ENCODE measurements at regions not wholly inside any gene's neighbourhood (a gene's known extent, or its start where the extent isn't known, plus 50 kb on each side); places are given as distances from the start of the nearest gene placed in this dataset.
"Not testable (repeated sequence)": the region's sequence is repeated elsewhere in the genome, so short reads cannot be mapped to it uniquely, and the experiment has no call there.

DNA sequence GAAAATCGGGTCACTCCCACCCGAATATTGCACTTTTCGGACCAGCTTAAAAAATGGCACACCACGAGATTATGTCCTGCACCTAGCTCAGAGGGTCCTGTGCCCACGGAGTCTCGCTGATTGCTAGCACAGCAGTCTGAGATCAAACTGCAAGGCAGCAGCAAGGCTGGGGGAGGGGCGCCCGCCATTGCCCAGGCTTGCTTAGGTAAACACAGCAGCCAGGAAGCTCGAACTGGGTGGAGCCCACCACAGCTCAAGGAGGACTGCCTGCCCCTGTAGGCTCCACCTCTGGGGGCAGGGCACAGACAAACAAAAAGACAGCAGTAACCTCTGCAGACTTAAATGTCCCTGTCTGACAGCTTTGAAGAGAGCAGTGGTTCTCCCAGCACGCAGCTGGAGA, 405.3 kb downstream of the PTH2R start:
- not testable (repeated sequence) for DNase-seq

GRCh38 chr2:208819190-208819589, 412.6 kb downstream of the PTH2R start:
- no peak for DNase-seq

DNA sequence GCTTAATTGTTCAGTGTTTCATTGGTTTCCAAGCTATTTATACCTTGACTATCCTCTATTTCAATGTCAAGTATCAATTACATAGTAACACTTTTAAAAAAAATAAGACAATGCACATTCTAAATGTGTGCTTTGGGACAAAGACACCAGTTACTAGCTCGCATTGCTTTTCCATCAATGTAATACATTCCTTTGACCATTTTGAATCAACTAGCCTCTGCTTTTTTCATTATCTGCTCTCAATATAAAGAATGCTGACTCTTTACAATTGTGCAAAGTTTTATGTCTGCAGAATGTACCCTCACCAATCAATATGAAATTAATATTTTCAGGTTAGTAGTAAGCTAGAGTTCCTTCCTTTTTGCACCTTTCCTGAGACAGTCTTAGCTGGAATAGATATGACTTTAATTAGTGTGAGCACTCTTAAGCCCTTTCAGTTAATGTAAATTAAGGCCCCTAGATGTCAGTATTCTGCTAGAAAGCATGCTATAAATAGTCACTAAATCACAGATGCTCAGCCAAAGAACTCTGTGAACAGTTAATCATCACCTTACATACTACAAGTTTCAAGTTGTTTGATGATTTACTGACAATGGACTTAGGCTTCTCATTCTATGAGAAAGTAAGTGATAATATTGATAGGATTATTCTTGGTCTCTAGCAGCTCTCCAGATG, 413.6 kb downstream of the PTH2R start:
- no peak for DNase-seq

DNA sequence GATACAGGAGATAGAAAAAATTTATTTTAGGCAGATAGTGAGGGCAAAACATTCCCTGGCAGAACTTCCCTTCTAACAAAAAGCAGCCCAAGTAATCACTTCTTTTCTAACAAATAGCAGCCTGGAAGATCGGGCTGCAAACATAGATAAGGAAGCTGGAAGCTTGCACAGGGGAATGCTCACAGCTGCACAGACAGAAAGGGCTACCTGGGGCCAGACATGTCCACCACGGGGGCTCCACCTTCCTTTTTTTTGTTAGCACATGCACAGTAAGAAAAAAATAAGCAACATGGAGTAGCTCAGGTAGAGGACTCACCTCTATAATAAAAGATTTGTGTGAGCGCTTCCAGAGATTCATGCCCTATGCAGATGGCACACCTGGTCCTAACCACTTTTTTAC, 420.5 kb downstream of the PTH2R start:
- DNase-seq = no peak

DNA sequence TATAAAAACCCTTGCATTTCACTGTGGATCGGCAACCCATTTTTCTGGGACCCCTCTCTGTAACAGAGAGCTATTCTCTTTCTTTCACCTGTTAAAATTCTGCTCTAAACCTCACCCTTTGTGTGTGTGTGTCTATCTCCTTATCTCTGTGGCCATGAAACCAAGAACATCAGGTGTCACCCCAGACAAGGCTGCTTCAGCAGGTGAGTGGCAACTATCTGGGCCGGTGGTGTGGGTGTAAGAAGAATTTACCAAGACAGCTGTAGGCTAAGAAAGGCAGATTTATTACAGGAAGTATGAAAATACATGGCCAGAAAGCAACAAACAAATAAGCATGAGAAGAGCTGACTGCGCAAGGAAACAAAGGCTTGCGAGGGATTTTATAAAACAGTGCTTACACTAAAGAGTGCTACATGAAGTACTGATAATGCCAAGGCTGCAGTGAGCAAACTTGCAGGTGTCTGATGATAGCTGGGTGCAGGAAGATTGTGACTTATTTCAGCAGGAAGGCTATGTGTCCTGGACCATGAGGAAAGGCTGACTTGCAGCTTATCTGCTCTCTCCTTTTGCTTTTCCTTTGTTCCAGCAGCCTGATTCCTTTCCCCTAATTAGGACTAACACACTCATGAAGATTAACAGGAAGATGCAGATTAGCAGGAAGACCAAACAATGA, 421.1 kb downstream of the PTH2R start:
- no peak for DNase-seq

- DNase-seq = no peak
Observed at GRCh38 chr2:208830203-208830602, 423.6 kb downstream of the PTH2R start.

DNA sequence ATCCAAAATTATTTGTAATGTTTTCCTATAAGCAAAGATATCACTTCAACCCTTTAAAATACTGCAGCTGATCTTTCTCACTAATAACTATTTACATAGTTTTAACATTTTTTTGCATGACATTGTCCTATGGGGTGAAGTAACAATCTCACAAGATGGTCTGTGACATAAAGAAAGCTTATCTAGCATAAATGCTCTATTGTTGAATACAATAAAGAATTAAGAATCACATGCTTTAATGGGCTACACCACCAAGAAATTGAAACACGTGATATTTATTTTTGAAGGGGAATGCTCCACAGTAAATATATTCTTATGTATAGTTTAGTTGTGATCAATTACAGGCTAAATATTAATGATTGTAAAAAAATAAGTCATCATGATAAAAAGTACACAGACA, 441.1 kb downstream of the PTH2R start:
- DNase-seq = no peak

- DNase-seq = no peak
Observed at GRCh38 chr2:208854717-208855116, 448.1 kb downstream of the PTH2R start.

DNA sequence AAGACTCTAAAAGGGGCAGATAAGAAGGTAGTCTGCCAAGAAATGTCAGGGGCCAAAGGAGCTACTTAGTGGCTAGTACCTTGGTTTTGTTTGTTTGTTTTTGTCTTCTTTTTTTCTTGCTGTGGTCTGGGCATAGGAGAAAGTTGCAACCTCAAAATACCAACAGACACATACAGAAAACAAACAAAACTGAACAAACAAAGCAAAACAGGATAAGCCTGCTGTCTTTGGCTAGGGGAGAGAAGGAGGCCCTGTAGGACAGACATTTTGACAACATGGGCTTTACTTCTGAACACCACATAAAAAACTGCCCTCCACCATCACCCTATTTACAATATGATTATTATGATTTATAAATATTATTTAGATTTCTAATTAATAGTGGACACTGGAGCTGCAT, 460.8 kb downstream of the PTH2R start:
- no peak for DNase-seq

- DNase-seq = no peak
Observed at GRCh38 chr2:208872591-208872990, 466.0 kb downstream of the PTH2R start.

GRCh38 chr2:208879666-208880065, 473.1 kb downstream of the PTH2R start:
- DNase-seq = no peak

- DNase-seq = no peak
Observed at GRCh38 chr2:208880171-208880570, 473.6 kb downstream of the PTH2R start.

DNA sequence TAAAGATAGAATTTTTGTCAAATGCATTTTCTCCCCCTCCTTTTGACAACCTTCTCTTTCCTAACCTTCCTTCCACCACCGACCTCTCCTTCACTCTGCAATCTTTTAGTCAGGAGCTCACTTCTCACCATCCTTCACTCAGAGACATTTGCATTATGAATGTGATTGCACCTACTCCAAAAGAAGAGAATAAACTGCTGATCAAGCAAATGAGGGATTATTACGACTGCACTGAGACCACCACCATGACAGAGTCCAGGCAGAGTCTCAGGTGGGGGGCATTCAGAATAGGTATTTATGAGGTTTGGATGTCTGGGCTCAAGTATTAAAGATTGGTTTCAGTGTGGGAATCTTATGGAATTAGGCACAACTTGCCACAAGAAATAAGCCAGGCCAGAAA, 483.9 kb downstream of the PTH2R start:
- no peak for DNase-seq

- DNase-seq = no peak
Observed at GRCh38 chr2:208892203-208892602, 485.6 kb downstream of the PTH2R start.

- no peak for DNase-seq
Observed at GRCh38 chr2:208906330-208906729, 499.7 kb downstream of the PTH2R start.

DNA sequence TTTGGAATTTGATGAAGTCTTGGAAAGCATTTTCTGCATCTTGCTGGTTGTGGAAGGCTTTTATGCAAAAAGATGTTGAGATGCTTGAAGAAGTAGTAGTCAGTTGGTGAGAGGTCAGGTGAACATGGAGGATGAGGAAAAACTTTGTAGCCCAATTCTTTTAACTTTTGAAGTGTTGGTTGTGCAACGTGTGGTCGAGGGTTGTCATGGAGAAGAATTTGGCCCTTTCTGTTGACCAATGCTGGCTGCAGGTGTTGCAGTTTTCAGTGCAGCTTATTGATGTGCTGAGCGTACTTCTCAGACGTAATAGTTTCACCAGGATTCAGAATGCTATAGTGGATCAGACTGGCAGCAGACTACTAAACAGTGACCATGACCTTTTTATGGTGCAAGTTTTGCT, 508.4 kb upstream of the MAP2 start:
- DNase-seq = no peak

DNA sequence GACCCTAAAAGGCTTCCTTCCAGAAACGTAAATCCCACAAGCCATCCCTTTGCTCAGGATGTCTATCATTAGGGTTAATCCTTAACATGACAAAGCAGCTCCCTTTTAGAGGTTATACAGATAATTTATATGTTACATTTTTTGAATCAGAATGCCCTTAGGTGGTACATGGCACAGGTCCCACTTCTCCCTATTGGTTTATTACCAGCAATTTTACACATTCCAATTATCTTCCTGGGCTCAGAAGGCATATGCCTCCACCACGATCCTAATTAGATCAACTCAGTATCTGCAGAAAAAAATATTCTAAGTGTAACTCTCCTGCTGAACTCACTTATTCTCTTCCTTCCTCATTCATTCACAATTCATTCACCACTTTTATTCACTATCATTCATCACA, 507.0 kb upstream of the MAP2 start:
- no peak for DNase-seq

DNA sequence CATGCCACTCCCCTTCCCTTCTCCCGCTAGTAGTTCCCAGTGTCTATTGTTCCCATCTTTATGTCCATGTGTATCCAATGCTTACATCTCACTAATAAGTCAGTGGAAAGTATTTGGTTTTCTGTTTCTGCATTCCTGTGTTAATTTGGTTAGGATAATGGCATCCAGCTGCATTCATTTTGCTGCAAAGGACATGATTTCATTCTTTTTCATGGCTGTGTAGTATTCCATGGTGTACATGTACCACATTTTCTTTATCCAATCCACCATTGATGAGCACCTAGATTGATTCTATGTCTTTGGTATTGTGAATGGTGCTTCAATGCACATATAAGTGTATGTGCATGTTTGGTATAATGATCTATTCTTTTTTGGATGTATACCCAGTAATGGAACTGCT, 502.5 kb upstream of the MAP2 start:
- DNase-seq = not testable (repeated sequence)

DNA sequence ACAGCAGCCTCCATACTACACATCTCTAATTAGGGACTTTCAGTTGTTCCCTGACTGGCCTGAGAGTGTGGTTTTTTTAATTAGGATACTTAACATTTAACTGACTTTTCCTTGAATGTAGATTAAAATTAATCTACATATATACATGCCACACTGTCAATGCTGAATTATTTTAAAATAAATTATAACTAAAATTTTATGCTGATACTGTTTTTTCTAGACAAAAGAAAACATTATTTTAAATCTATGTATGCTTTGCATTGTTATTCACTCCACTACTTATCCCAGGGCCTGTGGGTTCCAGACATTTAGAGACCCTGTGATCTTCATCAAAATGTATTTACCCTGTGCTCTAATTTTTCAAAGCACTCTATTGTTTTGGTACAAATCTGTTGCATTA, 496.0 kb upstream of the MAP2 start:
- DNase-seq = no peak

DNA sequence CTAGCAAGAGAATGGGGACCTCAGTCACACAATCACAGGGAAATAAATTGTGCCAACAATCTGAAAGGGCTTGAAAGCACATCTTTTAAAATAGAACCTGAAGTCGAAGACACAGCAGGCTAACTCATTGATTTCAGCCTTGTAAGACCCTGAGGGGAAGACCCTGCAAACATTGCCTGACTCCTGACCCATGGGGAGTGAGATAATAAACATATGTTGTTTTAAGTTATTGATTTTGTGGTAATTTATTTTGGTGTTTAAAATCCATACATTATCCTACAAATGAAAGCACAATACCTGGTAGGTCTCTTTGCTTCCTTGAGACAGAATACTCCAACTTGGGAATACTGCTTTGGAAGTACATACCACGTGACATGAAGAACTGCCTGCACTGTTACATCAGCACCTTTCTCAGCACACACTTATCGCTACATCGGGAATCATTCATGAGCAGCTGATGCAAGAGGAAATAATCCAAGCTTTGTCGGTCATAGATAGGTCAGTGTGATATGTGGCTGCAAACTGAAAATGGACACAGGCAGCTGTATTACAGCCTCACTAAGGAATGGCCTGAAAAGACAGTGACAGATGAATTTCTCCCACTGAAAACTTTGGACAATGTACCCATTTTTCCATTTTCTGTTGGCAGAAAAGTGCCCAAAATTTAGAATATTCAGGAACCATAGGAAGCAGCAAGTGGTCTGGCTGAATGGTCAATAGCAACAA, 494.5 kb upstream of the MAP2 start:
- no peak for DNase-seq

DNA sequence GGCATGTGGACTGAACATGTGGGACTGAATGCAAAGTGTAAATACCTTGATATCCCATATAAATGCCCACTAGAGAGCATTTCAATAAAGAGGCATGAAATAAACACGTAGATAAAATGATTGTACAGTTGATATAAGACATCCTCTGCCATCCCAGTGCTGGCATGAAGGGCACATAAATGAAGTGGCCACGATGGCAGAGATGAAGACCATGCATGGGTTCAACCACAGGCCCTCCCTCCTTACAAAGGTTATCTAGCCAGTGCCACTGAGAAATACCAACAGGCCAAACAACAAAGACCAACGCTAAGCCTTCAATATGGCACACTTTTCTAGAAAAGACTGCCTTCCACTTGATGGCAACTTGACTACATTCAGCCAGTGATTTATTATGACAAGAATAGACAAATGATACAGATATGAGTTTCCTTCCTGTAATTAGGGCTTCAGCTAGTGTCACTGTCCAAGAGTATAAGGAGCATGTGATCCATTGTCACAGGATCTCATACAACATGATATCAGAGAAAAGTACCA, 493.9 kb upstream of the MAP2 start:
- DNase-seq = no peak

DNA sequence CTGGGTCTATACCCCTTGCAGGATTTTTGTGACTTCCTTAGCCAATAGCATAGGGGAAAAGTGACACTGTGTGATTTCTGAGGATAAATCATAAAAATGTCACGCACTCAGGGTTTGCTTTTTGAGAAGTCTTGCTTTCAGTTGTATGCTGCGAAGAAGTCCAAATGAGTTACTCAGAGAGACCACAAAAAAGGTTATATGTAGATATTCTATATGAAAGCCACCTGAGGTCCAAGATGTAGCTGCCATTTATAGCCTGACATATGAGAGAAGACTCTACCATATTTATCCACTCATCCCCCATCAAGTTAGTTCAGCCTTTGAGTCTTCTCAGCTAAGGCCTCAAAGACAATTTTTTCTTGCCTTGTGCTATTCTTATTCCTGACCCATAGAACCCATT, 488.3 kb upstream of the MAP2 start:
- no peak for DNase-seq

- no peak for DNase-seq
Observed at GRCh38 chr2:208937521-208937920, 486.3 kb upstream of the MAP2 start.

DNA sequence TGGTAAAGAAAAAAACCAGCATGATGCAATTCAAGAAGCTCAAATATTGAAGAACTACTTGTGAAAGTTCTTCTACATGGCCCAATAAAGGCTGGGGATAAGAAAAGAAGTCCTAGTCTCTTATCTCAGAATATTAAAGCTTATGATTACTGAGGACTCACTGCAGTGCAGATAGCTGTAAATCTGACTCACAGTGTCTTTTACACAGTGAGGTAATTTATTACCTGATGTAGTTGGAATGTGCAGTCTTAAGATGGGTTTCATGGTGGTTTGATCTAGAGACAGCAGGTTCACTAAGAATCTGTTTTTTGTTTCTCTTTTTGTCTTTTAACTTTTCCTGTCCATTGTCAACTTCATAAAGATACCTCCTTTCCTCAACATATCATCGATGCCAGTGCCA, 484.0 kb upstream of the MAP2 start:
- DNase-seq = no peak
